HEK293T (cell line): ENCODE measurements at regions not wholly inside any gene's neighbourhood (a gene's known extent, or its start where the extent isn't known, plus 50 kb on each side); places are given as distances from the start of the nearest gene placed in this dataset.

ENCODE experiments used
- CTCF ChIA-PET: fragments of 350-600 bp; formaldehyde crosslinking; extraction: SDS; loops from one replicate; lab custom pipeline; 2021; ENCODE audit warnings: antibody characterized with exemption, inconsistent platforms; lab: Yijun Ruan, JAX
- POLR2A ChIA-PET: fragments of 350-600 bp; formaldehyde crosslinking; extraction: SDS; loops from one replicate; lab custom pipeline; 2020; ENCODE audit warnings: antibody characterized with exemption, inconsistent platforms; lab: Yijun Ruan, JAX
- DNase-seq: peaks from one replicate; pipeline ENCODE4 v3.0.0; 2012; ENCODE audit warnings: mixed read lengths; ENCODE audit errors: extremely low spot score
- ARNT ChIP-seq: fragments of 450-650 bp; IDR thresholded peaks from 2 replicates; pipeline ENCODE4 v1.6.1; 2017; ENCODE audit warnings: mild to moderate bottlenecking
- BHLHE40 ChIP-seq: fragments of 450-650 bp; IDR thresholded peaks from 2 replicates; pipeline ENCODE4 v1.6.1; 2016; ENCODE audit warnings: mild to moderate bottlenecking, moderate library complexity, borderline replicate concordance
- CTBP1 ChIP-seq: fragments of 450-650 bp; IDR thresholded peaks from 2 replicates; pipeline ENCODE4 v1.6.1; 2016; ENCODE audit warnings: borderline replicate concordance
- ELF4 ChIP-seq: fragments of 450-650 bp; IDR thresholded peaks from 2 replicates; pipeline ENCODE4 v1.6.1; 2017; ENCODE audit warnings: antibody characterized with exemption
- FOXA1 ChIP-seq: fragments of 450-650 bp; IDR thresholded peaks from 2 replicates; pipeline ENCODE4 v1.6.1; 2016; ENCODE audit warnings: mild to moderate bottlenecking
- FOXK2 ChIP-seq: fragments of 450-650 bp; IDR thresholded peaks from 2 replicates; pipeline ENCODE4 v1.6.1; 2016; ENCODE audit warnings: mild to moderate bottlenecking
- FOXM1 ChIP-seq: fragments of 450-650 bp; IDR thresholded peaks from 2 replicates; pipeline ENCODE4 v1.6.1; 2017; ENCODE audit warnings: mild to moderate bottlenecking, borderline replicate concordance
- HDGF ChIP-seq: fragments of 450-650 bp; IDR thresholded peaks from 2 replicates; pipeline ENCODE4 v1.6.1; 2017; ENCODE audit warnings: antibody characterized with exemption, borderline replicate concordance
- L3MBTL2 ChIP-seq: fragments of 450-650 bp; conservative IDR thresholded peaks from 2 replicates; pipeline ENCODE4 v1.6.1; 2016; ENCODE audit warnings: mild to moderate bottlenecking
- LEF1 ChIP-seq: fragments of 450-650 bp; IDR thresholded peaks from 2 replicates; pipeline ENCODE4 v1.6.1; 2017; ENCODE audit warnings: mild to moderate bottlenecking, borderline replicate concordance
- NFRKB ChIP-seq: fragments of 450-650 bp; IDR thresholded peaks from 2 replicates; pipeline ENCODE4 v1.6.1; 2016; ENCODE audit warnings: mild to moderate bottlenecking, moderate library complexity
- PKNOX1 ChIP-seq: fragments of 450-650 bp; IDR thresholded peaks from 2 replicates; pipeline ENCODE4 v1.6.1; 2016
- SP1 ChIP-seq: fragments of 450-650 bp; IDR thresholded peaks from 2 replicates; pipeline ENCODE4 v1.6.1; 2017
- SUZ12 ChIP-seq: fragments of 450-650 bp; IDR thresholded peaks from 2 replicates; pipeline ENCODE4 v1.6.1; 2016; ENCODE audit warnings: mild to moderate bottlenecking
- TARDBP ChIP-seq: fragments of 450-650 bp; IDR thresholded peaks from 2 replicates; pipeline ENCODE4 v1.6.1; 2016
- ZNF384 ChIP-seq: fragments of 450-650 bp; IDR thresholded peaks from 2 replicates; pipeline ENCODE4 v1.6.1; 2016

GRCh38 chr3:150114873-150115540, 144.3 kb upstream of the PFN2 start:
- ChIA-PET POLR2A (interaction anchor here (1.3 to 1.5 kb wide), 2 partner anchors 8 to 143 kb away, joined by 3 read pairs; no protein-coding TSS in a partner anchor), CTCF (interaction anchor here (0.6 kb wide), 1 partner anchor 53 kb away, joined by 3 read pairs; no protein-coding TSS in a partner anchor)
- TF ChIP-seq NFRKB, result no peak
- no peak for TF ChIP-seq LEF1
- TF ChIP-seq ELF4, result no peak
- TF ChIP-seq ARNT, result no peak
- TF ChIP-seq SUZ12, result no peak
- no peak for TF ChIP-seq PKNOX1
- DNase-seq, result no peak

DNA sequence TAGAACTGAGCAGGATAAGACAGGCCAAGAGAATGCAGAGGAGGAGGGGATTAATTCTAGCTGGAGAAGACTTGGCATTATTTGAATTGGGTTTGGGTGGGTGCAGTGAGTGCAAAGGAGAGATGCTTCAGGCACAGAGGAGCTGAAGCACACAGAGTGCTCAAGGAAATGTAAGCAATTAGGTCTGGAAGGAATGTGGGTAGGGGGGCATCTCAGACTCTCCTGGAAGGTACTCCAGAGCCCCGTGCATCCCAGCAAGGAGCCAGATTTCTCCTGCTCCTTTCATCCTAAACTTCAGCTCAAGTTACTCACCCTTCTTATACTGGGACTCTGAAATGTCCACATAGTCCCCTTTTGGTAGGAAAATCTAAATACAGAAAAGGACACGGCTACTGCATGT, 143.6 kb upstream of the PFN2 start:
- CTCF ChIA-PET, result interaction anchor here (0.7 kb wide), 1 partner anchor 18 kb away, joined by 3 read pairs; no protein-coding TSS in a partner anchor
- TF ChIP-seq TARDBP (no peak), FOXA1 (no peak), CTBP1 (no peak), ARNT (no peak), NFRKB (no peak), L3MBTL2 (no peak), FOXK2 (no peak), HDGF (no peak), ZNF384 (no peak), FOXM1 (no peak), SUZ12 (no peak), BHLHE40 (no peak), ELF4 (no peak)
- POLR2A ChIA-PET, result interaction anchor here (1.5 kb wide), 1 partner anchor 142 kb away, joined by 3 read pairs; no protein-coding TSS in a partner anchor
- DNase-seq, result no peak

- ChIA-PET POLR2A (no interaction called here), CTCF (no interaction called here)
- TF ChIP-seq SP1 (no peak), ARNT (no peak)
- DNase-seq, result no peak
Measured at GRCh38 chr3:150110097-150110496, 139.4 kb upstream of the PFN2 start.

DNA sequence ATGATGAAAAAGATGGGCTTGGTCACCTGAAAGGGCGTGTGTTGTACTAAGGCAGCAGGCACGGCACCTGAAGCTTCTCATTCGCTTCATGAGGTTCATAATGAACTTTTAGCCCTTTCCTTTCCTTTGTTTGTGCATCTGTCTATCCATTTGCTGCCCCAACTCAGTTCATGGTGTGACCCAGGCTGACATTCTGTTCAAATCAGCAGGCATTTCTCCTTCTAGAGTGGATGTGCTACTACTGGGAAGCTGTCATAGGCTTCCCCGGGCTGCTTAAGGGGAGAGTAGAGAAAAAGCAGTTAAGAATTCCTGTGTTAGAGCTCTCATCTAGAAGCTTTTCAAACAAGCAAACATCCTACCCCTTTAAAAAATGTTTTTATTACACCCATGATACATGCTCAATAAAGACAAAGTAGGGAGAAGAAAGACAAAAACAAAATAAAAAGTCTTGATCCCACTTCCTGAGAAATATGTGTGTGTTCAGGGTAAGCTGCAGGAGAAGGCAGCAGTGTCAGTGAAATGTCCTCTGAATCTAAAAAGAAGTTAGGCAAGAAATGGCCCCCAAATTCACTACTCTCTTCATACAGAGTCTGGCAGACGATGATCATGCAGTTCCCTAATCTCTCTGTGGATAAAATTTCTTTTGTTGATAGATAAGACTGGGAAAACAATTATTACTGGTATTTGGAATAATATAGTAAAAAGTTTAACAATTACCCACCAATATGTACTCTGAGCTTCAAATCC, 136.9 kb upstream of the PFN2 start:
- CTCF ChIA-PET, result no interaction called here
- TF ChIP-seq FOXK2 (no peak), HDGF (0 out of 2 replicates have a peak, but pooled peaks have one; percentile 30)

GRCh38 chr3:150106740-150107428, 136.2 kb upstream of the PFN2 start:
- ChIA-PET CTCF (no interaction called here), POLR2A (interaction anchor here (0.9 to 1.0 kb wide), 2 partner anchors 8 to 37 kb away, joined by 3 read pairs; no protein-coding TSS in a partner anchor)
- peak; percentile 59 for DNase-seq
- no peak for TF ChIP-seq FOXA1
- TF ChIP-seq FOXM1, result no peak
- TF ChIP-seq FOXK2, result no peak
- TF ChIP-seq PKNOX1, result peak; percentile 86
- TF ChIP-seq SP1, result no peak
- no peak for TF ChIP-seq BHLHE40
- no peak for TF ChIP-seq SUZ12
- no peak for TF ChIP-seq L3MBTL2
- no peak for TF ChIP-seq TARDBP
- peak; percentile 98 for TF ChIP-seq ARNT
- no peak for TF ChIP-seq ZNF384
- TF ChIP-seq CTBP1, result peak; percentile 92
- no peak for TF ChIP-seq HDGF
- TF ChIP-seq NFRKB, result no peak
- TF ChIP-seq LEF1, result peak; percentile 54; the same call in 1 of the 2 replicates
- no peak for TF ChIP-seq ELF4

More for the DNA sequence above, 136.9 kb upstream of the PFN2 start:
- POLR2A ChIA-PET, result interaction anchor here (0.9 to 1.0 kb wide), 2 partner anchors 8 to 38 kb away, joined by 3 read pairs; no protein-coding TSS in a partner anchor
- DNase-seq, result no peak

DNA sequence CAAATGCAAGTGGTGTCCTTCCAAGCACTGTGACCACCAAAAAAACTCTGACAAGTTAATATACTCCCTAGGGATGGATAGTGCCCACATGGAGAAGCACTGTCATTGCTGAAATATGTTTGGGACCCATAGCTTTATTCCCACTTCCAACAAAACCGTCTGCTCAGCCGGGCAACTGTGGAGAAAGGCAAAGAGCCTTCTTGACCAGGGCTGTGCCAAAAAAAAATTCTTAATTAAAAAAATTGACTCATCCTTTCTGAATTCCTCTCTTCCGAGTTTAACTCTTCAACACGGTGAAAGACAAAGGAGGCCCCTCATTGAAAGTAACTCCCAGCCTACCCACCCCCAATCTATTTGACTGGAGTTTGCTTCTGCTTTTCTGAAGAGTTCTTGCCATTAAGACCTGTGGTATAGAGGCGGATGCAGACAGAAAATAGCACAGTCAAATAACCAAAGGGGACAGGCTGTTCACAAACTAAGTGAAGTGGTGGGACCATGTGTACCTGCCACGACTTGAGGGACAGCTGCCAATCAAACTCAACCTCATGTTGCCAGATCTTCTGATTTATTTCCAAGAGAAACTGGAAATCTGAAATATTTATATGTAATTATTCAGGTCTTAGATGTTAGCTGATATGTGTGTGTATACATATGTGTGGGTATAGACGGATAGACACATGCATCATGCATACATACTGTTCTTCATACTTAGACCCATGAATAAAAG, 135.4 kb upstream of the PFN2 start:
- CTCF ChIA-PET, result no interaction called here
- POLR2A ChIA-PET, result no interaction called here
- no peak for DNase-seq
- TF ChIP-seq NFRKB, result no peak
- no peak for TF ChIP-seq FOXA1
- no peak for TF ChIP-seq ZNF384
- no peak for TF ChIP-seq ELF4
- TF ChIP-seq PKNOX1, result peak; percentile 87
- TF ChIP-seq SUZ12, result no peak
- TF ChIP-seq CTBP1, result no peak
- TF ChIP-seq L3MBTL2, result no peak
